Type B pancreatic cell (in vitro differentiated cells): ENCODE measurements at regions not wholly inside any gene's neighbourhood (a gene's known extent, or its start where the extent isn't known, plus 50 kb on each side); places are given as distances from the start of the nearest gene placed in this dataset.

Source experiments
- DNase-seq: peaks from one replicate; pipeline ENCODE4 v3.0.0; 2021; ENCODE audit warnings: mixed read lengths; ENCODE audit not compliant: unreplicated experiment; ENCODE audit errors: extremely low spot score
- H3K27ac Mint-ChIP-seq: 2 replicates; pipeline ENCODE4 v1.8.0; 2021; ENCODE audit warnings: mild to moderate bottlenecking, mixed read lengths
- H3K27me3 Mint-ChIP-seq: 2 replicates; pipeline ENCODE4 v1.8.0; 2021; ENCODE audit warnings: mixed read lengths
- H3K36me3 Mint-ChIP-seq: 2 replicates; pipeline ENCODE4 v1.8.0; 2021; ENCODE audit warnings: mixed read lengths
- H3K4me1 Mint-ChIP-seq: one replicate; pipeline ENCODE4 v1.8.0; 2021; ENCODE audit warnings: mixed read lengths; ENCODE audit not compliant: unreplicated experiment
- H3K4me3 Mint-ChIP-seq: 2 replicates; pipeline ENCODE4 v1.8.0; 2021; ENCODE audit warnings: mild to moderate bottlenecking, mixed read lengths
- H3K9me3 Mint-ChIP-seq: 2 replicates; pipeline ENCODE4 v1.8.0; 2021; ENCODE audit warnings: mixed read lengths
- CTCF ChIP-seq: fragments of 200-600 bp; sonication (generic); conservative IDR thresholded peaks from 2 replicates; pipeline ENCODE4 v1.5.0; 2021; ENCODE audit warnings: antibody characterized with exemption, mild to moderate bottlenecking

GRCh38 chr15:37260255-37260654 is 159.9 kb upstream of the MEIS2 start:
- Mint-ChIP-seq H3K4me3 (no peak overlapping the region), H3K9me3 (no peaks in the 10 kb centered on the region), H3K36me3 (no peaks in the 10 kb centered on the region), H3K27ac (no peak overlapping the region), H3K27me3 (peaks cover 14% of the 10 kb centered on the region), H3K4me1 (no peaks in the 10 kb centered on the region)
- no peak for TF ChIP-seq CTCF
- no peak for DNase-seq

GRCh38 chr15:37261685-37262084 is 161.3 kb upstream of the MEIS2 start:
- TF ChIP-seq CTCF = no peak
- Mint-ChIP-seq H3K9me3 (no peaks in the 10 kb centered on the region), H3K4me1 (no peaks in the 10 kb centered on the region), H3K27me3 (peaks cover 14% of the 10 kb centered on the region), H3K4me3 (no peak overlapping the region), H3K36me3 (no peaks in the 10 kb centered on the region), H3K27ac (no peak overlapping the region)
- no peak for DNase-seq

- TF ChIP-seq CTCF = no peak
- Mint-ChIP-seq H3K27ac (no peak overlapping the region), H3K9me3 (no peaks in the 10 kb centered on the region), H3K27me3 (peaks cover 7% of the 10 kb centered on the region), H3K36me3 (no peaks in the 10 kb centered on the region), H3K4me1 (no peaks in the 10 kb centered on the region), H3K4me3 (no peak overlapping the region)
- no peak for DNase-seq
These were observed 162.7 kb upstream of the MEIS2 start for GRCh38 chr15:37262922-37263608.

GRCh38 chr15:37289109-37289765 is 188.9 kb upstream of the MEIS2 start:
- H3K27me3 Mint-ChIP-seq = no peaks in the 10 kb centered on the region
- no peak overlapping the region for H3K4me3 Mint-ChIP-seq
- peak; percentile 60 for TF ChIP-seq CTCF

GRCh38 chr15:37291920-37292319 is 191.6 kb upstream of the MEIS2 start:
- Mint-ChIP-seq H3K4me1 (no peaks in the 10 kb centered on the region), H3K27ac (no peak overlapping the region), H3K36me3 (no peaks in the 10 kb centered on the region), H3K9me3 (no peaks in the 10 kb centered on the region), H3K4me3 (no peak overlapping the region), H3K27me3 (no peaks in the 10 kb centered on the region)
- no peak for TF ChIP-seq CTCF
- DNase-seq = no peak

More at GRCh38 chr15:37289109-37289765, 188.9 kb upstream of the MEIS2 start:
- no peaks in the 10 kb centered on the region for H3K36me3 Mint-ChIP-seq
- H3K4me1 Mint-ChIP-seq = no peaks in the 10 kb centered on the region
- DNase-seq = no peak
- H3K27ac Mint-ChIP-seq = no peak overlapping the region
- H3K9me3 Mint-ChIP-seq = no peaks in the 10 kb centered on the region
